HUDEP-2 (cell line): ENCODE measurements at regions not wholly inside any gene's neighbourhood (a gene's known extent, or its start where the extent isn't known, plus 50 kb on each side); places are given as distances from the start of the nearest gene placed in this dataset.
"Not testable (repeated sequence)": the region's sequence is repeated elsewhere in the genome, so short reads cannot be mapped to it uniquely, and the experiment has no call there.

Experiments
- DNase-seq, 76 experiments: peaks; one replicate each; lab custom pipeline; 2025; ENCODE audit not compliant: unreplicated experiment in 76 of 76; lab: John Stamatoyannopoulos, UW

GRCh38 chr11:44361813-44362212 is 51.9 kb upstream of the ALX4 start:
- no peak for DNase-seq

DNA sequence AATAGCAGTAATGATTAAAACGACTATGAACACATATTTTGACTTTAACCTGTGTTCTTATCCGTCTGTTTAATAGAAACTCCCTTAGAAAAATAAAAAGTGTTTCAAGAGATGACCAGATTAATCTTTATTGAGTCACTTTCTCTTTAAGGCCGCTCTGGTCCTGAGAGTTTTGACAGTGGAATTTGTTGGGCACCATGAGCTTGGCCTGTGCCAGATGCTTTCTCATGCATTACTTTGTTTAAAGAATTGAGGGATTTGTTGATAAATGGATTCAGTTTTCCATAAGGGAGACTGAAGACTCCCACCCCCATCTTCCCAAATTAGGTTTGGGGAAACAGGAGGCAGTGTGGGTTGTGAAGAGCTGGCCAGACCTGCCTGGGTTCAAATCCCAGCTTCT is 53.2 kb upstream of the ALX4 start:
- no peak for DNase-seq

- no peak for DNase-seq
These were observed 54.7 kb upstream of the ALX4 start for GRCh38 chr11:44364596-44364995.

DNA sequence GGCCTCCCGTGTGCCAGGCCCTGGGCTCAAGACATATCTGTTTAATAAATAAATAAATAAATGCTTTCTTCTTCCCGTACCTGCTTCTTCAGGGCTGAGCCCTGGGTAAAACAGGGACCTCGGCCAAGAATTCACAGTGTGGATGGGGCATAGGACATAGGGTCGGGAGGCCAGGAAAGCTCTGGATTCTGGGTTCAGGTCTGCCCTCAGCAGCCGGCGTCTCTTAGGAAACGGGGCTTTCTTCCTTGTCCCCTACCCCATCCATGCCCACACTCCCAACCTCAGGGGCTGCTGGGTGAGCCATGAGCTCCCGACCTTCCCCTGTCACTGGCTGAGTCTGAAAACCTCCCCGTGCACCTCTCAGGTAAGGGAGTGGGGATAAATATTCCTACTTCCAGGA is 55.7 kb upstream of the ALX4 start:
- no peak for DNase-seq

GRCh38 chr11:44366026-44366425 is 56.1 kb upstream of the ALX4 start:
- DNase-seq: no peak

DNA sequence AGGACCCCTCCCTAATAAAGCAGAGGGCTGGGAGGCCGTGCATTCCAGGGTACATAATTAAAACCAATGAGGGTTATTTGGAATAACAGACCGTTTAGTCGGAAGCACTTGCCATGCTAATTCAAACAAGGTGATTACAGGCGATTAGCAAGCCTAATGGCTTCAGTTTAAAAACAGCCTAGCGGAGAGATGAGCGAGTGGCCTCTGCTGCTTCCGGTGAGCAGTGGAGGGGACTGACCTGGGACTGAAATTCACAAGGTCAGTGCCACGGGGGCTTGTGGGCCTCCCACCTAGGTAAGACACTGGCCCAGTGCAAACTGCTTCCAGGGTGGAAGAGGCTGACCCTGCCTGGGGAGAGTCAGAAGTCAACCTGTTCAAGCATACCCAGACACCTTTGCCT is 56.8 kb upstream of the ALX4 start:
- no peak for DNase-seq

DNA sequence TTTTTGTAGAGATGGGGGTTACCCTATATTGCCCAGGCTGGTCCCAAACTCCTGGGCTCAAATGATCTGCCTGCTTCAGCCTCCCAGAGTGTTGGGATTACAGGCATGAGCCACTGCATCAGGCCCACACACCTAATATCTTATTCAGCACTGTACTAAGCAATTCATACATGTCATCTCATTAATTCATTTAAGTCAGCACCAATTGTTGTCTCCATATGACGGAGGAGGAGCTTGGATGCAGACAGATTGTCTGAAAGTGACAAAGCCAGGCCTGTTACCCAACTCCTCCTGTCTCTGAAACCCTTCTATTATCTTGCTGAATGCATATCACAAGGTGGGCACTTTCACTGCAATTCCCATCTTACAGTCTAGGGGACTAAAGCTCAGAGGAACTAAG is 57.5 kb upstream of the ALX4 start:
- no peak for DNase-seq

DNA sequence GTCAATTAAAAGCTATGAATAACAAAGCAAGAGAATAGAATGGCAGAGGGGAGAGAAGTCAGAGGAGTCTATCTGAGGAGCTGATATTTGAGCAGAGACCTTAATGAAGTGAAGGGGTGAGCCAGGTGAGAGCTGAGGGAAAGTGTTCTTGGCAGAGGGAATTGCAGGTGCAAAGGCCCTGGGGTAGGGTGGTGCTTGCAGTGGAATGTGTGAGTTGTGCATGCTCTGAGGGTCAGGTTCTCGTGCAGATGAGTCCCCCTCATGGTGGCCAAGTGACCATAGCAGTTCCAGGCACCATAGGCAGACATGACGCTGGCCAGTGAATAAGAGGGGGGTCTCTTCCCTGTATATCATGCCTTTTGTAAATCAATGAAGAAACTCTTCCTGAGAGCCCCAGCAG is 58.9 kb upstream of the ALX4 start:
- DNase-seq: no peak

GRCh38 chr11:44371042-44371441 is 61.1 kb upstream of the ALX4 start:
- not testable (repeated sequence) for DNase-seq

GRCh38 chr11:44371706-44372105 is 61.8 kb upstream of the ALX4 start:
- no peak for DNase-seq

- no peak for DNase-seq
These were observed 63.0 kb upstream of the ALX4 start for GRCh38 chr11:44372989-44373388.

DNA sequence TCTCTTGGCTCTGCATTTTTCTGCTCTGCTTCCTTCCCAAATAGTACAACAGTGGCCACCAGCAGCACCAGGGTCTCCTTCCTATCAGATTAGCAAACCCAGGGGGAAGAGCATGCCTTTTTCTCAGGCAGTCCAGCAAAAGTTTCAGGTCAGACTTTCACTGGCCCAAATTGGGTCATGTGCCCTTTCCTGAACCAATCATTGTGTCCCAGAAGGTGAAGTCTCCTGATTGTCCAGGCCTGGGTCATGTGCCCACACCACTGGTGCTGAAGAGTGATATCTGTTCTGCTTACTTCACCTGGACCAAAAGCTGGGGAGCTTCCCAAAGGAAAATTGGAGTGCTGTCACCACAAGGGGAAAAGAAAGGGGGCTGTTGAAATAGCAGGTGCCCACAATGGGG is 64.1 kb upstream of the ALX4 start:
- no peak for DNase-seq

- no peak for DNase-seq
These were observed 66.5 kb upstream of the ALX4 start for GRCh38 chr11:44376423-44376822.

GRCh38 chr11:44377121-44377520 is 67.2 kb upstream of the ALX4 start:
- DNase-seq: peak in 4 of 76 experiments; percentile 5 to 33 (median 18)

DNA sequence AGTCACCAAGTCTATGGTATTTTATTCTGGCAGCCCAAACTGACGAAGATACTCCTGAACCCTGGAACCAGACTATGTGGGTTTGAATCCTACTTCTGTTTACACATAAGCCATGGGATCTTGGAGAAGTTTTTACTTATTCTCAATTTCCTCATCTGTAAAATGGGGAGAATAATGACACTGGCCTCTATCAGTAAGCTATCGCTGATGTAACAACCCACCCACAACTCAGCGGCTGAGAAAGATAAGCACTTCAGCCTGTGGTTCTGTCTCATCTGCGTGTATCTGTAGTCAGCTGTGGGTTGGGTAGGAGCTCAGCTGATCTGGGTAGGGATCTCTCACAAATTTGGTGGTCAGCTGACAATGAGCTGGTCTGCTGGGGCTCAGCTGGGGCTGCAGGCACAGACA is 68.0 kb upstream of the ALX4 start:
- peak in 15 of 76 experiments; percentile 2 to 73 (median 40) for DNase-seq

DNA sequence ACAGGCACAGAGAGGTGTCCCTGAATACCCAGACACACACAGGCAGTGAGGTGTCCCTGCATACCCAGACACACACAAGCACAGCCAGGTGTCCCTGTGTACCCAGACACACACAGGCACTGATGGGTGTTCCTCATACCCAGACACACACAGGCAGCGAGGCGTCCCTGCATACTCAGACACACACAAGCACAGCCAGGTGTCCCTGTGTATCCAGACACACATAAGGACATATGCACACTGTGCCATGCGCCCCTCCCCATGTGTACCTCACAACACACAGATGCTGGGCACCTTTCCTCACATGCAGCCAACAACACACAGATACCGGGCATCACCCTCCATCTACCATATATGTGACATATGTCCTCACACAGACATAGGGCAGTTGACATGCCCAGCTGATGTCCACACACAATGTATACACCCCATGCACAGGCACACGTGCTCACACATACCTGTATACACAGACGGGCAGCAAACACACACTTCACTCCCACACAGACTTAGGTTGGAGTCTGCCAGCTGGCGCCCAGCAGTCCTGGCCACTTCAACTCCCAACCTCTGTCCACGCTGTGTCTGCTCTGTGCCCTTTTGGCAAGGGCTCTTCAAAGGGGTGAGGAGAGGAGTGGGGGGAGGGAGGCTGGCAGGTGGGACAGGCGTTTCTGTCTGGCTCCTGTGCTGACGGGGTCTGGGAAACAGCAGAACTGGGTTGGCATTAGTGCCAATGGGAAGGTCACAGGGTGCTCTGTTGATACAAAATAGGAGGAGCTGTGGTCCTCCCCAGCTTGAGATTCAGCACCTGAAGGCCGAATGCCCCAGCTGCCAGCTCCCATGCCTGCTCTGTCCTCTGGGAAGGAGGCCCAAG is 69.4 kb upstream of the ALX4 start:
- no peak for DNase-seq

- no peak for DNase-seq
These were observed 70.0 kb upstream of the ALX4 start for GRCh38 chr11:44380009-44380313.

GRCh38 chr11:44380820-44381219 is 70.9 kb upstream of the ALX4 start:
- DNase-seq: no peak

GRCh38 chr11:44381261-44381660 is 71.3 kb upstream of the ALX4 start:
- DNase-seq: no peak

- no peak for DNase-seq
These were observed 72.2 kb upstream of the ALX4 start for GRCh38 chr11:44382118-44382517.

GRCh38 chr11:44382656-44383240 is 72.8 kb upstream of the ALX4 start:
- no peak for DNase-seq

- DNase-seq: no peak
These were observed 73.3 kb upstream of the ALX4 start for GRCh38 chr11:44383246-44383645.

DNA sequence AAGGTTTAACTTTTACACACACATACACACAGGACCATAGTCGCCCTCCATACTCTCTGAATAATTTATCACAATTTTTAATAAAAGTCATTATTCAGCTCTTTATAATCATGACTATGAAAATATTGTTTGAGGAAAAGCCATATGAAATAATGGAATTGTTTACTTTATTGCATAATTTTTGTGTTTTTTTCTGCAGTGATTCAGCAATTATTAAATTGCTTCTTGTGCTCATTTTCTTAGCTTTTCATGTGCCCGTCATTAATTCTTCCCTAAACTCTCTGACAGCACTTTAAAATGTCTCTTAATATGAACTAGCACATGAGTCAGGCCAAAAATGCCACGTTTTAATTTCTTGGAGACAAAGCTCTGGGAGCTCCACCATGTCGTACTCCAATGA is 77.5 kb upstream of the ALX4 start:
- no peak for DNase-seq
